Progenitor cell of endocrine pancreas (in vitro differentiated cells): ENCODE measurements at regions not wholly inside any gene's neighbourhood (a gene's known extent, or its start where the extent isn't known, plus 50 kb on each side); places are given as distances from the start of the nearest gene placed in this dataset.
A peak's percentile ranks its signal among the peaks of the same experiment; 100 is the strongest.

Experiments used
- DNase-seq: peaks from one replicate; pipeline ENCODE4 v3.0.0; 2021; ENCODE audit warnings: low spot score; ENCODE audit not compliant: unreplicated experiment
- H3K27ac Mint-ChIP-seq: 2 replicates; pipeline ENCODE4 v1.8.0; 2021; ENCODE audit warnings: mild to moderate bottlenecking, moderate library complexity, mixed read lengths
- H3K27me3 Mint-ChIP-seq: 2 replicates; pipeline ENCODE4 v1.8.0; 2021; ENCODE audit warnings: mixed read lengths
- H3K36me3 Mint-ChIP-seq: 2 replicates; pipeline ENCODE4 v1.8.0; 2022; ENCODE audit warnings: mixed read lengths; ENCODE audit not compliant: insufficient read depth
- H3K4me1 Mint-ChIP-seq: 2 replicates; pipeline ENCODE4 v1.8.0; 2021; ENCODE audit warnings: low read depth, mixed read lengths
- H3K4me3 Mint-ChIP-seq: 2 replicates; pipeline ENCODE4 v1.8.0; 2021; ENCODE audit warnings: low read depth, mild to moderate bottlenecking, moderate library complexity, mixed read lengths
- H3K9me3 Mint-ChIP-seq: 2 replicates; pipeline ENCODE4 v1.8.0; 2021; ENCODE audit warnings: low read depth, mixed read lengths
- TF ChIP-seq, protein P1 (sequence below): fragments of 200-600 bp; sonication (generic); IDR thresholded peaks from one replicate; pipeline ENCODE4 v1.5.0; 2021; ENCODE audit warnings: antibody characterized with exemption, mild to moderate bottlenecking; ENCODE audit not compliant: unreplicated experiment

DNA sequence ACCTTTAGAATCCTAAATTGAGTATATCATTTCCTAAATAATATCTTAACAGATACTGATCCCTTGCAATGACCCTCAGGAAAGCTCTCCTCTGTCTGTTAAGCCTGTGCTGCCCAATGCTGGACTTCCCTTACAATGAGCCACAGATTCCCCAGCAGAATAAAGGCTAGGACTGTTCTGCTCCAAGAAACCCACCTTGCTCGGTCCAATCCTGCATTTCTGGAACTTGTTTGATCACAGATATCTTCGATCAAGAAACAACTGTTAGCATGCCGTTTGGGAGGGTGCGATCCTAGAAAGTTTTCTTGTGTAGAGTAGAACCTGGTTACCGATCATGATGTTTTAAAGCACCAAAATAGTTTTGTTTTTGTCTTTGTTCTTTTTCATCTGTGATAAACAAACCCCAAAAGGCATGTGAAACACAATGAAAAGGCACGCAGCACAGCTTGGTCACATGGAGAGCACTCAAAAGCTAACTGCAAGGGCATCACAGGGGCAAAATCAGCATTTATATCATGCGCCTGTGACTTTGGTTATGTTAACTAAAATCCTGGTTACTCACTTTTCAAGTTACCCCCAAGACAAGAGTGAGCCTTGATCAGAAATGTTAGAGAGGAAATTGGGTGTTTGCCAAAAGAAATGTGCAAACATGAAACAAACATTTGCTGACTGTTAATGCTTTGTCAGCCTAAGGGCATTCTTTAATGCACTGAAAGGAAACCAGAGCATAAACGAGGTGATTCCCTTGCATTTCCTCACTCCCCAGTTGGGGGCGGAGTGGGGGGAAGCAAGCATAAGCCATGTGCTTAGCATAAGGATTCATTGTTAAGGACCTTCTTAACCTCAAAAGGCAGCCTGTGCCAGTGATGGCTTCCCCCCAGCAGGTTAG is 61.9 kb upstream of the ADAMTS16 start:
- Mint-ChIP-seq H3K27ac (no peak overlapping the region), H3K4me3 (no peak overlapping the region)
- DNase-seq = no peak

DNA sequence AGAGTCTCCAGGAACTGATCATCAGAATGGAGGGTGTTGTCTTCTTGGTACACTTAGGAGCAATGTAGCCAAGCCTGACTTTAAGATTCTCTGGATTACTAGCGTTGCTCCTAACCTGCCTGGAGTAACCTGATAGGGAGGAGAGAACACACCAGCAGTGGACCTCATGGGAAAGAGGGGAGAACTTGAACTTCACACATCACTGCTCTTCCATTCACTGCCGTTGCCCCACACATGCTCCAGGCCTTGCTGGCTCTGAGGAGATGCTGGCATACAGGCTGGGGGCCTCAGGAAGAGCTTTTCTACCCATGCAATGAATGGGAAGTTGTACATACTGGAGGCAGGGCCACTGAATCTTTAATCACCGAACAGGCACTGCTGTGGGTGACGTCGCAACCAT is 60.3 kb upstream of the ADAMTS16 start:
- no peaks in the 10 kb centered on the region for H3K36me3 Mint-ChIP-seq

More for the DNA sequence above, 61.9 kb upstream of the ADAMTS16 start:
- Mint-ChIP-seq H3K27me3 (peaks cover 4% of the 10 kb centered on the region), H3K9me3 (no peaks in the 10 kb centered on the region), H3K36me3 (no peaks in the 10 kb centered on the region), H3K4me1 (no peaks in the 10 kb centered on the region)
- TF ChIP-seq, protein P1, sequence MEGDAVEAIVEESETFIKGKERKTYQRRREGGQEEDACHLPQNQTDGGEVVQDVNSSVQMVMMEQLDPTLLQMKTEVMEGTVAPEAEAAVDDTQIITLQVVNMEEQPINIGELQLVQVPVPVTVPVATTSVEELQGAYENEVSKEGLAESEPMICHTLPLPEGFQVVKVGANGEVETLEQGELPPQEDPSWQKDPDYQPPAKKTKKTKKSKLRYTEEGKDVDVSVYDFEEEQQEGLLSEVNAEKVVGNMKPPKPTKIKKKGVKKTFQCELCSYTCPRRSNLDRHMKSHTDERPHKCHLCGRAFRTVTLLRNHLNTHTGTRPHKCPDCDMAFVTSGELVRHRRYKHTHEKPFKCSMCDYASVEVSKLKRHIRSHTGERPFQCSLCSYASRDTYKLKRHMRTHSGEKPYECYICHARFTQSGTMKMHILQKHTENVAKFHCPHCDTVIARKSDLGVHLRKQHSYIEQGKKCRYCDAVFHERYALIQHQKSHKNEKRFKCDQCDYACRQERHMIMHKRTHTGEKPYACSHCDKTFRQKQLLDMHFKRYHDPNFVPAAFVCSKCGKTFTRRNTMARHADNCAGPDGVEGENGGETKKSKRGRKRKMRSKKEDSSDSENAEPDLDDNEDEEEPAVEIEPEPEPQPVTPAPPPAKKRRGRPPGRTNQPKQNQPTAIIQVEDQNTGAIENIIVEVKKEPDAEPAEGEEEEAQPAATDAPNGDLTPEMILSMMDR = no peak

DNA sequence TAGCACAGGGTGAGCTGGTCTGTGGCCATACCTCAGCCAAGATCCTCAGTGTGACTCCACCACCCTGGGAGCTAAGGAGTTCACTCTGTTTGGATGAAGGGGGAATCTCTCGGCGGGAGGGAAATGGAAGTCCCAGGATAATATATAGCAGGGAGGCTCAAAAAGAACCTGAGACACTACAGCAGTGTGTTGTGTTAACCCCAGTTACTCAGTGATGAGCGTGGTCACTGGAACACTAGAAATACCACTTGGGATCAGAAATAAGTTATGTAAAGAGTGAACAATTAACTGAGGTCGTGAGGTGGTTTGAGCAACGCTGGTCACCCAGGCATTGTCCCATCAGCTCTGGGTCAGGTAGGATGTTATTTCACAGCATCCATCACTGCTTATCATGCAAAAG is 59.3 kb upstream of the ADAMTS16 start:
- H3K4me1 Mint-ChIP-seq = no peaks in the 10 kb centered on the region

More for the DNA sequence above, 60.3 kb upstream of the ADAMTS16 start:
- H3K27me3 Mint-ChIP-seq = peaks cover 4% of the 10 kb centered on the region
- H3K4me1 Mint-ChIP-seq = no peaks in the 10 kb centered on the region
- H3K4me3 Mint-ChIP-seq = no peak overlapping the region
- TF ChIP-seq, protein P1 = no peak
- H3K9me3 Mint-ChIP-seq = no peaks in the 10 kb centered on the region
- H3K27ac Mint-ChIP-seq = peak overlapping the region; percentile 7
- DNase-seq = no peak

DNA sequence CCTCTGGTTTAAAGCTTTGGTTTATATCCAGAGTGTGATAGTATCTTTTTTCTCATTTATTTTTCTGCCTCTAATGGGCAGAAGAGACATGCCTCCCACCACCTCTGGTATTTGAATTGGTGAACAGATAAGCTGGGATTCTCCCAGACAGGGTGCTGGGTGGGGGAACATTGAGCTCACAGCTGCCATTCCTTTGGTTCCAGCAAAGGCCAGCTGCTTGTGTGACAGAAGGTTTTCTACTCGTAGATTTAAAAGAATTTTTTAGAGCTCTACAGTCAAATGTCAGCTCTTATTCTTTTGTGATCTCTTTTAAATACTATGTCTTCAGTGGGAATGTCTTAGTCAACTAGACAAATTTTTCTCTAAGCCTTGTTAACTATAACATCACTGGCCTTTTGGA is 54.7 kb upstream of the ADAMTS16 start:
- no peaks in the 10 kb centered on the region for H3K36me3 Mint-ChIP-seq
- TF ChIP-seq, protein P1 = no peak
- H3K27ac Mint-ChIP-seq = no peak overlapping the region
- H3K9me3 Mint-ChIP-seq = no peaks in the 10 kb centered on the region
- DNase-seq = no peak
- peaks cover 14% of the 10 kb centered on the region for H3K4me1 Mint-ChIP-seq
- H3K27me3 Mint-ChIP-seq = no peaks in the 10 kb centered on the region
- no peak overlapping the region for H3K4me3 Mint-ChIP-seq

More for the DNA sequence above, 59.3 kb upstream of the ADAMTS16 start:
- TF ChIP-seq, protein P1 = no peak
- no peaks in the 10 kb centered on the region for H3K9me3 Mint-ChIP-seq
- no peak for DNase-seq
- H3K27ac Mint-ChIP-seq = no peak overlapping the region
- no peak overlapping the region for H3K4me3 Mint-ChIP-seq
- H3K27me3 Mint-ChIP-seq = peaks cover 4% of the 10 kb centered on the region
- H3K36me3 Mint-ChIP-seq = no peaks in the 10 kb centered on the region

DNA sequence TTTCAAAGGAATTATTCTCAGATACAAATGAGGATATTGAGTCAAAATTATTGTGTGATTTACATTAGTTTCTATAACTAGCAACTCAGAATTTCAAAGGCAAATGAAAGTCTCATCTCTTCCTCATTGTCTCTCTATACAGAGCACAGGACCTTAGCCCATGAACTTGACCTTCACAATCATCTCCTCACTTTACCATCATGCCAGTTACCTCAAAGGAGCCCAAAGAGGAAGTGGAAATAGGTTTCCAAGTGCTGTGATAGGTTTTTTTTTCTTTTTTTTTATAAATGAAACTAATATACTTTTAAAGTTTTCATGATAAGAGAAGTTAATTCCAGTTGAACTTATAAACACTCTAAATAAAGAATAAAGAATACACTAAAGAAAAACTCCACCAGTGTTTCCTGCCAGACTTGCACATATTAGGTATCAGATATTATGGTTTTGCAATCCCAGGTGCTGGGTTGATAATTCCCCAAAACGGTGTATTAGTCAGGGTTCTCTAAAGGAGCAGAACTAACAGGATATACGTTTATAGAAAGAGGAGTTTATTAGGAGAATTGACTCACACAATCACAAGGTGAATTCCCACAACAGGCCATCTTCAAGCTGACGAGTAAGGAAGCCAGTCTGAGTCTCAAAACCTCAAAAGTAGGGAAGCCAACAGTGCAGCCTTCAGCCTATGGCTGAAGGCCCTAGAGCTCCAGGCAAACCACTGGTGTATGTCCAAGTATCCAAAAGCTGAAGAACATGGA is 50.1 kb upstream of the ADAMTS16 start:
- no peak for DNase-seq
- Mint-ChIP-seq H3K27ac (no peak overlapping the region), H3K4me3 (no peak overlapping the region), H3K36me3 (no peaks in the 10 kb centered on the region), H3K4me1 (peaks cover 14% of the 10 kb centered on the region), H3K9me3 (peaks cover 3% of the 10 kb centered on the region), H3K27me3 (no peaks in the 10 kb centered on the region)
- TF ChIP-seq, protein P1 = no peak
